ENCODE measurements at regions not wholly inside any gene's neighbourhood (a gene's known extent, or its start where the extent isn't known, plus 50 kb on each side); places are given as distances from the start of the nearest gene placed in this dataset.

DNA sequence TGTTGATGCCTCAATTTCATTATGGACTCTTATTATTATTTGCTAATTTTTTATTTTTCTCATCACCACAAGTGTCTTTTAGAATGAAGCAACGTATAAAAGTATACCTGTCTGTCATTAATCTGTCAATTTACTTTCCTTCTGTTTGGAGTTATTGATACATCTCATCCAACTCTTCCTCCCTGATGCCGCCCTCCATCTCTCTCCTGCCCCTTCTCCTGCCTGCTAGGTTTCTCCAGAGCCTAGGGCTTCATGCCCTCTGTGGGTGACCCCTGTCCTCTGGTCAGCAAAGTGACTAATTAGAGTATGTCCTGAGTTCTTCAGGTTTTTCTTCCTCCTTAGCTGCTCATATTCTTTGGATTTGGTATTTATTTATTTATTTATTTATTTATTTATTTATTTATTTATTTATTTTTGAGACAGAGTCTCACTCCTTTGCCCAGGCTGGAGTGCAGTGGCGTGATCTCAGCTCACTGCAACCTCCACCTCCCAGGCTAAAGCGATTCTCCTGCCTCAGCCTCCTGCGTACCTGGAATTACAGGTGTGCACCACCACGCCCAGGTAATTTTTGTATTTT lies 162.5 kb upstream of the MYCN start:
- no peak overlapping the region for H3K27ac ChIP-seq
- ATAC-seq (ENCODE audit: insufficient number of reproducible peaks, low FRiP score, low read depth) (no peak), DNase-seq (ENCODE audit: low spot score) (no peak)
- H3K4me1 ChIP-seq (ENCODE audit: control insufficient read depth in 1 of 2, low read depth in 2 of 2), result no peaks in the 10 kb centered on the region
- TF ChIP-seq, protein P1, sequence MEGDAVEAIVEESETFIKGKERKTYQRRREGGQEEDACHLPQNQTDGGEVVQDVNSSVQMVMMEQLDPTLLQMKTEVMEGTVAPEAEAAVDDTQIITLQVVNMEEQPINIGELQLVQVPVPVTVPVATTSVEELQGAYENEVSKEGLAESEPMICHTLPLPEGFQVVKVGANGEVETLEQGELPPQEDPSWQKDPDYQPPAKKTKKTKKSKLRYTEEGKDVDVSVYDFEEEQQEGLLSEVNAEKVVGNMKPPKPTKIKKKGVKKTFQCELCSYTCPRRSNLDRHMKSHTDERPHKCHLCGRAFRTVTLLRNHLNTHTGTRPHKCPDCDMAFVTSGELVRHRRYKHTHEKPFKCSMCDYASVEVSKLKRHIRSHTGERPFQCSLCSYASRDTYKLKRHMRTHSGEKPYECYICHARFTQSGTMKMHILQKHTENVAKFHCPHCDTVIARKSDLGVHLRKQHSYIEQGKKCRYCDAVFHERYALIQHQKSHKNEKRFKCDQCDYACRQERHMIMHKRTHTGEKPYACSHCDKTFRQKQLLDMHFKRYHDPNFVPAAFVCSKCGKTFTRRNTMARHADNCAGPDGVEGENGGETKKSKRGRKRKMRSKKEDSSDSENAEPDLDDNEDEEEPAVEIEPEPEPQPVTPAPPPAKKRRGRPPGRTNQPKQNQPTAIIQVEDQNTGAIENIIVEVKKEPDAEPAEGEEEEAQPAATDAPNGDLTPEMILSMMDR (IDR thresholded peaks at IDR 0.05), result no peak
- no peaks in the 10 kb centered on the region for H3K9me3 ChIP-seq
- H3K27me3 ChIP-seq (replicated peaks; ENCODE audit: insufficient read depth), result no peaks in the 10 kb centered on the region
- no peak overlapping the region for H3K4me3 ChIP-seq
- H3K36me3 ChIP-seq, result no peaks in the 10 kb centered on the region

DNA sequence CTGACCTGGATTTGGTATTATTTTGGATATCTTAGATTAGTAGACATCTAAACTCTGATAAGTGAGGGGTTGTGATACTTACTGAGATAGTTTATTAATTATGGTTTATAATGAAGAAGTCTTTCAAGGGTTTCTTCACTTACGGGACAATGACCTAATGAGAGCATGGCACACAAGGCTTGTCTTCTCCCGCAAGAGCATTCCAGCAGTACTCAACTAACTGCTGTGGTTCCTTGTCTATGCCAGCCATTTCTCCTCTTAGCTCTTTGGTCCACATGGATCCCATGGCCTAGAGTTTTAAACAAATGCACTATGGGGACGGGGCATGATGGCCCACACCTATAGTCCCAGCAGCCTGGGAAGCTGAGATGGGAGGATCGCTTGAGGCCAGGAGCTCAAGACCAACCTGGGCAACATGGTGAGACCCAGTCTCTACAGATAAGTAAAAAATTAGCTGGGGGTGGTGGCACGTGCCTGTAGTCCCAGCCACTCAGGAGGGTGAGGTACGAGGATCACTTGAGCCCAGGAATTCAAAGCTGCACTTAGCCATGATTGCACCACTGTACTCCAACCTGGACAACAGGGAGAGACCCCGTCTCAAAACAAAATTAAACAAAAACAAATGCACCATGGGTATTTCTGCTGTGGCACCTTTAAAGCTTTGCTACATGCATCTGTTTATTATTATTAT lies 161.7 kb upstream of the MYCN start:
- Histone ChIP-seq H3K9me3 (no peaks in the 10 kb centered on the region), H3K27ac (no peak overlapping the region), H3K36me3 (no peaks in the 10 kb centered on the region), H3K4me1 (ENCODE audit: control insufficient read depth in 1 of 2, low read depth in 2 of 2) (no peaks in the 10 kb centered on the region), H3K4me3 (no peak overlapping the region), H3K27me3 (replicated peaks; ENCODE audit: insufficient read depth) (no peaks in the 10 kb centered on the region)
- no peak for ATAC-seq (ENCODE audit: insufficient number of reproducible peaks, low FRiP score, low read depth)
- no peak for DNase-seq (ENCODE audit: low spot score)
- TF ChIP-seq, protein P1 (IDR thresholded peaks at IDR 0.05), result no peak

DNA sequence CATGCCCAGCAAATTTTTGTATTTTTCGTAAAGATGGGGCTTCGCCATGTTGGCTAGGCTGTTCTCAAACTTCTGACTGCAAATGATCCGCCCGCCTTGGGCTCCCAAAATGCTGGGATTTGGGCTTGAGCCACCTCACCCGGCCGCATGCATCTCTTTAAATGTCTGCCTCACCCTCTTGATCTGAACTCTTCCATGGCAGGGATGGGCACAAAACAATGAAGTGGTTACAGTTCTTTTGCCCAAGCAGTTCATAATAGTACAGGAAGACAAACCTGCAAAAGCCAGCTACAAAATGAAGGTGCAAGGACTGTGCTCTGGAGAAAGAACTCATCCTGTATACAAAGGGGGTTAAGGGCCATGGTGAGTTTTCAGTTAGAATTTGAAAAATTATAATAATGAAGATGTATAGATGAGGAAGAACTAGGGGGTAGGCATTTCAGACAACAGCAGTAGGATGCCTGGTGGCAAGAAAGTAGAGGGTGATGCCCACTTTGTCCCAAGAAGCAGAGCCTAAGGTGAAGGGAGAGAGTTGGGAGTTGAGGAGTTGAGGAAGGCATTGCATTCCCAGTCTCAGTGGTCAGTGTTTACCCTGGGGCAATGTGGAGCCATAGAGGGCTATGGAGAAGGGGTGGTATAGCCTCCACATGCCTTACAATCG lies 160.8 kb upstream of the MYCN start:
- DNase-seq (ENCODE audit: low spot score) (no peak), ATAC-seq (ENCODE audit: insufficient number of reproducible peaks, low FRiP score, low read depth) (no peak)
- Histone ChIP-seq H3K9me3 (no peaks in the 10 kb centered on the region), H3K4me3 (no peak overlapping the region), H3K27ac (no peak overlapping the region), H3K36me3 (no peaks in the 10 kb centered on the region), H3K4me1 (ENCODE audit: control insufficient read depth in 1 of 2, low read depth in 2 of 2) (no peaks in the 10 kb centered on the region), H3K27me3 (replicated peaks; ENCODE audit: insufficient read depth) (no peaks in the 10 kb centered on the region)
- TF ChIP-seq, protein P1 (IDR thresholded peaks at IDR 0.05), result no peak

DNA sequence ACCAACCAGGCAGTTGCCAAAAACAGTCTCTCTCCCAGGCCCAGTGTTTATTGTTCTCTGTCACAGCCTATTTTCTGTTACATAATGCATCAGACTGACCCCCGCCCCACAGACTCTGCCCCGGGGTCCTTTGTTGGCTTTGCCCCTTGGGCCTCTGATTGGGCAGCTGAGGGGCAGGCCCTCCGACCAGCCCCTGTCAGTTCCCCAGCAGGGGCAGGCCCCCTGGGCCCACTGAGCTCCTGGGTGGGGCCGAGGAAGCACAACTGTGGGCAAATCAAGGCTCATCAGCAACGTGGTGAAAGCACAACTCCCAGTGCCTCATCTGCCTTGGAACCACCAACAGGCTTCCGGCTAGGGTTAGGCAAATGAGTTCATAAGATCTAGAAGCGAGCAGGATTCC lies 160.1 kb upstream of the MYCN start:
- Histone ChIP-seq H3K36me3 (no peaks in the 10 kb centered on the region), H3K27me3 (replicated peaks; ENCODE audit: insufficient read depth) (no peaks in the 10 kb centered on the region), H3K27ac (no peak overlapping the region), H3K4me3 (no peak overlapping the region), H3K4me1 (ENCODE audit: control insufficient read depth in 1 of 2, low read depth in 2 of 2) (no peaks in the 10 kb centered on the region), H3K9me3 (no peaks in the 10 kb centered on the region)
- TF ChIP-seq, protein P1 (IDR thresholded peaks at IDR 0.05), result no peak
- ATAC-seq (ENCODE audit: insufficient number of reproducible peaks, low FRiP score, low read depth) (no peak), DNase-seq (ENCODE audit: low spot score) (no peak)

DNA sequence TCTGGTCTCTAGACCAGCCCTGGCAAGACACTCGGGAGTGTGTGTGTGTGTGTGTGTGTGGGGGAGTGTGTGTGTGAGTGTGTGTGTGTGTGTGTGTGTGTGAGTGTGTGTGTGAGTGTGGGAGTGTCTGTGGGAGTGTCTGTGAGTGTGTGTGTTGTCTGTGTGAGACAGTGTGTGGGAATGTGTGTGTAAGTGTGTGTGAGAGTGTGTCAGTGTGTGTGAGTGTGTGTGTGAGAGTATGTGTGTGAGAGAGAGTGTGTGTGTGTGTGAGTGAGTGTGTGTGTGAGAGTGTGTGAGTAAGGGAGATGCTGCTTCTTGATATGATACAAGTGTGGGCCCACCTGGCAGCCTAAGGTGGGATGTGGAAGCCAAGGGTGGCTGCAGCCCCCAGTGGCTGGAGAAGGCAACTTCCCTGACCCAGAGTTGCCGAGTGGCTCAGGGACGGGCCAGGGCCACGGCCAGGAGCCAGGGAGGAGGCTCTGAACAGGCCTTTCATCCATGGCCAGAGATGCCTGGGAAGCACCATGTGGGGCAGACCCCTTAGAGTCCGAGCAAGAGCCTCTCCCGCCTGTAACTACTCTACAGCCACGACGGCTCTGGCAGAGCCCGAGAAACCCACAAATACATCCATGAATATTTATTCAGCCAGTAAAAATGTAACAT lies 159.3 kb upstream of the MYCN start:
- Histone ChIP-seq H3K27ac (no peak overlapping the region), H3K27me3 (replicated peaks; ENCODE audit: insufficient read depth) (no peaks in the 10 kb centered on the region), H3K4me3 (no peak overlapping the region), H3K9me3 (no peaks in the 10 kb centered on the region), H3K4me1 (ENCODE audit: control insufficient read depth in 1 of 2, low read depth in 2 of 2) (no peaks in the 10 kb centered on the region), H3K36me3 (no peaks in the 10 kb centered on the region)
- TF ChIP-seq, protein P1 (IDR thresholded peaks at IDR 0.05), result no peak
- ATAC-seq (ENCODE audit: insufficient number of reproducible peaks, low FRiP score, low read depth), result no peak
- DNase-seq (ENCODE audit: low spot score), result no peak

Data from thoracic aorta (tissue), 2 donors.